HEK293T (cell line): ENCODE measurements at regions not wholly inside any gene's neighbourhood (a gene's known extent, or its start where the extent isn't known, plus 50 kb on each side); places are given as distances from the start of the nearest gene placed in this dataset.

Experiments used
- BHLHE40 ChIP-seq: fragments of 450-650 bp; IDR thresholded peaks from 2 replicates; pipeline ENCODE4 v1.6.1; 2016; ENCODE audit warnings: mild to moderate bottlenecking, moderate library complexity, borderline replicate concordance
- ELF4 ChIP-seq: fragments of 450-650 bp; IDR thresholded peaks from 2 replicates; pipeline ENCODE4 v1.6.1; 2017; ENCODE audit warnings: antibody characterized with exemption
- PKNOX1 ChIP-seq: fragments of 450-650 bp; IDR thresholded peaks from 2 replicates; pipeline ENCODE4 v1.6.1; 2016
- ZNF384 ChIP-seq: fragments of 450-650 bp; IDR thresholded peaks from 2 replicates; pipeline ENCODE4 v1.6.1; 2016

GRCh38 chr15:95894407-95894956, 436.0 kb upstream of the NR2F2 start:
- no peak for TF ChIP-seq BHLHE40
- TF ChIP-seq ZNF384: no peak
- no peak for TF ChIP-seq ELF4
- no peak for TF ChIP-seq PKNOX1
